Activated CD4-positive, alpha-beta T cell treated with anti-CD3 and anti-CD28 coated beads, Interleukin-2, amount 50 U/mL, for 1 hour (primary cell): ENCODE measurements at regions not wholly inside any gene's neighbourhood (a gene's known extent, or its start where the extent isn't known, plus 50 kb on each side); places are given as distances from the start of the nearest gene placed in this dataset.
"Not testable (repeated sequence)": the region's sequence is repeated elsewhere in the genome, so short reads cannot be mapped to it uniquely, and the experiment has no call there.

Experiments used
- DNase-seq: peaks from one replicate; pipeline ENCODE4 v3.0.0-alpha.2; 2020

DNA sequence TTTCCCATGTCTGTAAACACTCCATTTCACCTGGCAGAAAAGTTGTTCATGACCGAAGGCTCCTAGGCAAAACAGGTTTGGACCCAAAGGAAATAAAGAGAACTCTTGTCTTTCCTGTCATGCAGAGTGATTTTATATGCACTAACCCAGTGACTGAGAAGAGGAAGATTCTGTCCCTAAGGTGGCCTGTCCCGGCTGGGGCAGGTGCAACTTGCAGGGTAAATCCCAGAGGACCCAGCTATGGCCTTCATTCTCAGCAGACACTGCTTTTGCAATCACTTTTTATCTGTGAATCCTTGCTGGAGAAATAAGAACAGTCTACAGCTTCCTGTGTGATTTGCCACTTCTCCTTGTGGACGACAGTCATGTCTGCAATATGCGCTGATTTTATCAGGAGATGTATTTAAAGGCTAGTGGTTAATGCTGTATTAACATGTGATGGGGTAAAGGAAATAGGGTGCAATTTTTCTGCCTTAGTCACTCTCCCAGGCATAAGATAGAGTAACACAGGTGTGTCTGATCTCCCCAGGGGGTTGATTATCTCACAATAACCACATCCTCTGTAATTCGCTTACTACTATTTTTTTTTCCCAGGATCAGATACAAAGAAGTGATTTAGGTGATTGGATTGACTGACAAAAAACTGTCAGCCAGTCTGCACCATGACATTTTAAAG lies 696.8 kb upstream of the SOX9 start:
- no peak for DNase-seq

DNA sequence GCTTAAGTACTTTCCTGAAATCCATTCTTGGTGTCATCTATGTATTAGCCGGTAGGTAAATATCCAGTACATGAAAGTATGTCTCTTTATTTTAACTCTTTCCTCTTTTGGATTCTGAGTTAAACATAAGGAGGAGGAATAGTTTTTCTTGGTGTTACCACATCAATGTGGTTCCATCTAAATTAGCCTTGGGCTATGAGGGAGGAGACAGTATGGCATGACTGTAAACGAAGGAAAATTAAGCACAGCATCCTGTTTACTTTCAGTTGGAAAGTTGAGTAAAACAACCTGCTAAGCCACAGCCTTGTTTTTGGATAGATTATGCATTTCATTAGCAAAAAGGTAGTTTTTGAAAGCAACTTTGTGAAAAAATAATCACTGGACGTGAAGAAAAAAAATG lies 693.0 kb upstream of the SOX9 start:
- DNase-seq: no peak

DNA sequence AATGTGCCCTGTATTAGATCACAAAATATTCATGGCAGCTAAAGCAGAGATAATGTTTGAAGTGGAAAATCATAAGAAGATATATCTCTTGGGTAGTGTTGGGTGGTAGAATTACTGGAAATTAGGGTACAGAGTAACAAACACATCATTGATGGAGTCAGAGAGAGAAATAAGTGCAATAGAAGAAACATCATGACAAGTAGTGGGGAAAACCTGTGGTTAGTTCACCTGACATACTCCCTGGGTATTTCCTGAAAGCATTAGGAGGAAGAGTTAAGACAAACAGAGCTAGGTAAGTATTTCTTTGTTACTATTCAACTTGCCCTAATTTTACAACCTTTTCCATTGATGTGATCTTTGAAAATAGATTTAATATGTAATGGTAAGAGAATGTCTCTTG lies 691.9 kb upstream of the SOX9 start:
- no peak for DNase-seq

DNA sequence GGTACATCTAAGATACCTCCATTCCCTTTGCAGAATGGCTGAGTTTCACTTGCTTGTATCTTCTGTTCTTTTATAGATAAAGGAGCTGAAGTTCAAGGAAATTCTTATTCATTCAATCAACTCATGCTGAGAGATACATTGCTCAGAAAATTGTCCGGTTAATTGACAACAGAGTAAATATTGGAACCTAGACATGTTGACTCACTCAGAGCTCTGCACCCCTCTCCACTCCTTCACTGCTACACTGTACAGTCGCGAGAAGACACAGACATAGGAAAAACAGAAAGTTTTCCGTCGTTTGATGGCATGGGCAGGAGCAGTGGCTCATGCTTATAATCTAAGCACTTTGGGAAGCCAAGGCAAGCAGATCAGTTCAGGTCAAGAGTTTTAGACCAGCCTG lies 690.5 kb upstream of the SOX9 start:
- DNase-seq: no peak

DNA sequence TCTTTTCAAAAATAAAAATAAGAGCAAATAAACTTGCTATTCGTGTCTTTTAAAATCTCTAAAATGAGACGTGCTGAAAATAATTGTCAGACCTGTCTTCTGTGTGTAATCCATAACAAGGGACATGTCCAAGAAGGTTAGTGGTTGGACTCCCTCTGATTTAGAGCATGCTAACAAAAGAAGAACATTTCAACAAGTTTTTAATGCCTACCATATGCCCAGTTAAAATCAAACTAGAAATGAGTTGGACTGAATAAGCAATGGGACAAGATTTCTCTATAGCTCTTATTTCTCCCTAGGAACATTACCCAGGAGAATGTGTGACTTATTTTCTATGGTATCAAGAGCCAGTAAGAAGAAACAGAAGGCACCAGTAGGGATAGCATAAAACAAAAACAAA lies 689.7 kb upstream of the SOX9 start:
- DNase-seq: no peak

DNA sequence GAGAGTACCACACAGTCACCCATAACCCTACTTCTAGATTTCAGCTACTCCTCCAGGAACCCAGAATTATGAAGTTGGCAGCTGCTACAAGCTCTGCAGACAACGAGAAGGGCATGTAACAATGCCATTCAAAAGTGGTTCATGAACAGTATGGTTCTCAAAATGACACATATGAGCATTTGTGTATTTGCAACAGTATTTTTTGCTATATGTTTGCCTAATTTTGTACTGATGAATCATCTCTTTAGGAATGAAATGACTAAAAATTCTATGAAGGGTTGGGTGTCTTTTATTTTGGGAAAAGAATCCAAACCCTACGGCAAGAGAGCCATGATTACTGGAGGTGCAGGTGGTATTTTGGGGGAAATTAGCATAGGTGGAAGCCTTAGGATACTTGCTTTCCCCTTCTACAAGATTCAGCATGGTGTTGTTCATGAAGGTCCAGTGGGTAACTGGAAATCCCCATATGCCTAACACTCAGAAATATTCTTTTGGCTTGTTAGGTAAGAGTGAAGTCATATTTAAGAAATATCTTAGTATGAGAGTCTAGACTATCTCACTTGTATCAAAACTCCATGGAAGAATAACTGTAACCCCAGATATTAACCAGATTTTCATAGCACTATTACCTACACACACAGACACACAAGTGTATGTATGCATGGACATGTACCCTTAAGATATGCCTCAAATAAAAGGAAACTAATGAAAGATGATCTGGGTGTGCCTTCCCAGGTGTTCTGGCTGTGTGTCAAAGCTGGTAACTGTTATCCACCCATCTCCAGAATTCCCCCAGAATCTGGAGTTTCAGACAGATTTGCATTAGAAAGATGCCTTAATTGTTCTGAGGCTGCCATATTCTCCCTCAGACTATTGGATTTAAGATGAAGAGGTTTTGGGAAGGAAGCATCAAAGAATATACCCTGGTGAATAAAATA lies 688.2 kb upstream of the SOX9 start:
- no peak for DNase-seq

DNA sequence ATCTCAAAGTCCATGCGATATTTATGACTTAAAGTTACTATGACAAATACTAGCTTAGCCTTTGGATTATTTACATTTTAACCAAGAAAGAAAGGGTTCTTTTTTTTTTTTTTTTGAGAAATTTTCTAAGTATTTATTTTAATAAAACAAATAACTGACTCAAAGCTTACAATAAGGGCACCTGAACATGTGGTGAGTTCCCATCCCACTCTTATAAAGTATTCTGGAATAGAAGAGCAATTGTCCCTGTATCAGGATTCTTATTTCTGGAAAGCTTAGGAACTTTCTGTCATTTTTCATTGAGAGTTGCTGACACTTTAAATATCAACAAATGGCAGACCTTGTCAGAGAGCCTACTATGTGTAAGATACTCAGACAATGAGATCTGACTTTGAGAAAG lies 686.1 kb upstream of the SOX9 start:
- no peak for DNase-seq

DNA sequence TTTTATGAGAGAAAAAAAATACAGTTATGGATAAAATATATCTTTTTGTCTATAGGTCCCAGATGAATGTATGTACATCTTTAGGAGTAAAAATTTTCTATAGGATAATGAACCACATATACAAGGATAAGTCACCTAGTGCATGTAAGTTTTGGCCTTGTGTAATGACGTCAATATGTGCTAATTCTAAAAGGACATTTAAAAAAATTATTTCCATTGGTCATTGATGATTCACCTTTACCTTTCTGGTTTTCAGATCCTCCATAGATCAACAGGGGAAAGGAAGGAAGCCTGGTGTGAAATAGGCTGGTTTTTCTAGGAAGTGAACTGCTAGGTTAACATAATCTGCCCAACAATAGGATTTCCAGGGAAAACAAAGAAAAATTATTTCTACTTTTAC lies 684.3 kb upstream of the SOX9 start:
- no peak for DNase-seq

DNA sequence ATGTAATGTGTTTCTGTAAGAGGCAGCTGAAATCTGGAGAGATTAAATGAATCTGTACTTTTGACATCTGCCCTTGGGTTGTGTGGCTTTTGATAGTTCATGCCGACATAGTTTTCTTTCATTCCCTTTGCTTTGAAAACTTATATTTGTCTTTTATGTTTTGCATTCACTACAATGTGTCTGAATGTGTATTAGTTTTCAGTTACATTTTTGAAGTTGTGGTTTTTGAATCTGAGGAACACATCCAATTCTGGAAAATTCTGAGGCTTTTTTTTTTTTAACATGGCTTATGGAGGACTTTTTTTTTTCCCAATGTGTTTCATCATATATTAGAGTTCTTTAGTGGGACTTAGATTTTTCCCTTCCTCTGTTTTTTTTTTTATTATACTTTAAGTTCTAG lies 683.7 kb upstream of the SOX9 start:
- DNase-seq: no peak

DNA sequence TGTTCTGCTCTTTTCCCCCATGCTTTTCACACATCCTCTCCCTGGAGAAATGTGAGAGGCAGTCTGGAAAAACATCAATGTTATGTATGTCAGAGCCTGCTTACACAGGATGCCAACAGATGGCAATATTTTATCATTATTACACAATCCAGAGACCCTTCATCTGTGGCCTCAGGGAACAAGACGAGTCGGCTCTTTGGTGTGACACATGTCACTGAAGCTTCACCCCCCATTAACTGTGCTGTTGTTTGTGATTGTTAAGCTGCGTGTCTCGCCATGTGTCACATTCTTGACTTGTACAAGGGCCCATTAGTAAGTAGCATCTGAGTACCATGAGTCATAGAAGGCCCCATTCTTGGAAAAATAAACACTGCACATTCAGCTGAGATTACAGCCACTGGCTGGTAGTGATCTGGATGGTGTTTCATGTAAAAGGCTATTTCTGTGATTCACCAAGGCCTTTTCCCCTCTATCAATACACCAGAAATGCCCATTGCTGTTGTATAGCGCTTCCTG lies 682.1 kb upstream of the SOX9 start:
- DNase-seq: no peak

DNA sequence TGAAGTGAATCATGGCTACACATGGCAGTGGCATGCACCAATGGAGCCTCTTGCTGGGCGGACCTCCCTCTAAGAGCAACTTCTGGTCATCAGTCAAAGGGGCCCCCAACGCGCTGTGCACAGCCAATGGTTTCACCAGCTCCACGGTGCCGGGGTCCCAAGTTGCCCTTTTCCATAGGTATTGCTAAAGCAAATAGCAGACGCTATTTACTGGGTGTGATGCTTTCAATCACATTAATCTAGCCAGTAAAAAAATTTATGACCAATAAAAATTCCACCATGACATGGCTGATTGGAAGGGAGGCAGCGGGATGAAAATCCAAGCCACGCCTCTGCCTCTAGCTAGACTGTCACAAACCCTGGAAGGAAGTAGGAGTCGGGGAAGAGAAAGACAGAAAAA lies 680.3 kb upstream of the SOX9 start:
- DNase-seq: no peak

DNA sequence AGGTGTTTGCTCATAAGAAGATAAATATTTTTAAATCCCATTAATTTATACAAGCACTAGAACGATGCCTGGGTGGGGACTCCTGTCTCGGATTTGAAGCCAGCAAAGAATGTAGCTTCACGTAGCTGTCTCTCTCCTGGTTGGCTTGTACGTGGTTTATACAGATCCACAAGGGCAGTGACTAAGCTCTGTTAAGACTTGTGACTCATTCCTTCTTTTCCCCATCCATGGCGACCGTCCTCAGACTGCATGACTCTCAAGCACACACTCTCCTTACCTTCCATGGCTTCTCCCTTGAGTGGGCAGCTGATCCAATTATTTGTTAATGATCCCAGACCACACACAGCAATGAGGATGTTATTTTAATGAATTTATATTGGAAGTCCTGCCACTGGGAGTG lies 679.7 kb upstream of the SOX9 start:
- DNase-seq: no peak

DNA sequence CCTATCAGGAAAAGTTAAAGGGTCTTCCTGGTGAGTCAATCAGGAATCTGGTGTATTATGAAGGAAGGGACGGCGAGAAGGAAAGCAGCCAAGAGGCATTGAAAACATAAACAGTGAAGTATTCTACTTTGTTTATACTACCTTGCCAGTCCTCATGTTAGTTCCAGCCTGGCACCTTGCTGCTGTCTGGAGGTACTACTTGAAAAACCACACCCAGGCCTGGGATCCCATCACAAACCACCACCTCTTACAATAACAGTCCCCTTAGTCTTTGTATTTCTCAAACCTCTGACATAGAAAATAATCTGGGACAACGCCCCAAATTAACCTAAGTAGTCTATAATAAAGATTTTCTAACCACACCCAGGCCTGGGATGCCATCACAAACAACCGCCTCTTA lies 676.7 kb upstream of the SOX9 start:
- DNase-seq: no peak

DNA sequence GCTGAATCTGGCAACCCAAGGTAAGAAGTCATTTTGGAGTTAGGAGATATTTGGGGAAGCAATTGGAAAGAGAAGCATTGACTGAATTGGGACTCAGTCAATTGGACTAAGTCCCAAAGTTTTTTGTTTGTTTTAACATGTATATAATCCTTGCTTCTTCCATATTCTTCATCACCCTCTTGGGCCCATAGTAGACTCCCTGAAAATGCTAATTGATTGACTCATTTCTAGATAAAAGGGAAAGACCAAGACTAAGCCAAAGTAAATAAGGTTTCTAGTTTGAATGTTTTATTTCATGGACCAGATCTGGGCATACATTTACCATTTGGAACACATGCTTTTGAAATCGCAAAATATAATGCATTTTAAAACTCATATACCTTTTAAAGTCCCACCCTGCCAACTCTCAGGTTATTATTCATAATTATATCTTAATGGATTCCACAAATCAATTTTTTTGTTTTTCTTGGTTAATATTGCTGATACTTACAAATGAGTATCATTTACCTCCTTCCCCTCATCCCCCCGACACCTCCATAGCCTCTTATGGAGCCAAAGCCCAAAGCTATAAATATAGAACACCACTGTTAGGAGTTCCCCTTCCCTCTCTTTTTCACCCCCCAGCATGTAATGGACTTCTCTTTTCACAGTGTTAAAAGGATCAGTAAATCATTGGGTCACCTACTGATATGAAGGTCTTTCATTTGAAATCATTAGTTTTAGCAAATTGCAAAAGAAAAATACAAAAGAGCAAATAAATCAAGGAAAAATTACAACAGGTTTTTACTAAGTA lies 674.0 kb upstream of the SOX9 start:
- DNase-seq: no peak

DNA sequence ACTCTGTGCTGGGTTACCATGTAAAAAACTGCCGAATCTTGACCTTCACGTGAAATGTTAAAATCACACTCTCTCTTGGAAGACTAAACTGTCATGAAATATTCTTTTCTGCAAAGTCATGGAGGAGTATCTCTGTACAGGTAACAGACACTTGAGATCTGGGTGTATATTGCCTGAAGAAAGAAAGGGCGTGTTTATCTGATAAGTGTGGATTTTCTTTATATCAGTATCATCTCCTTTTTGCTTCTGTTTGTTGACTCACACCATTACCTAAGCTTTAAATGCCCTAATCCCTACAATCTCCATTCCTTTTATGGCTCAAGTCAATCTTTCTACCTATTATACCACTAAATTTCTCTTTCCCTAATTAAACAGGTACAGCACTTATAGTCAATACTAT lies 673.2 kb upstream of the SOX9 start:
- DNase-seq: no peak

DNA sequence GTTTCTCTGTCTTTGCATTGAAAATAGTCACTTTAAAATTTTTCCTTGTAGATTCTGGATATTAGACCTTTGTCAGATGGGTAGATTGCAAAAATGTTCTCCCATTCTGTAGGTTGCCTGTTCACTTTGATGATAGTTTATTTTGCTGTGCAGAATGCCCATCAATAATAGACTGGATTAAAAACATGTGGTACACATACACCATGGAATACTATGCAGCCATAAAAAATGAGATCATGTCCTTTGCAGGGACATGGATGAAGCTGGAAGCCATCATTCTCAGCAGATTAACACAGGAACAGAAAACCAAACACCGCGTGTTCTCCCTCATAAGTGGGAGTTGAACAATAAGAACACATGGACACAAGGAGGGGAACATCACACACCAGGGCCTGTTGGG lies 670.2 kb upstream of the SOX9 start:
- DNase-seq: not testable (repeated sequence)

DNA sequence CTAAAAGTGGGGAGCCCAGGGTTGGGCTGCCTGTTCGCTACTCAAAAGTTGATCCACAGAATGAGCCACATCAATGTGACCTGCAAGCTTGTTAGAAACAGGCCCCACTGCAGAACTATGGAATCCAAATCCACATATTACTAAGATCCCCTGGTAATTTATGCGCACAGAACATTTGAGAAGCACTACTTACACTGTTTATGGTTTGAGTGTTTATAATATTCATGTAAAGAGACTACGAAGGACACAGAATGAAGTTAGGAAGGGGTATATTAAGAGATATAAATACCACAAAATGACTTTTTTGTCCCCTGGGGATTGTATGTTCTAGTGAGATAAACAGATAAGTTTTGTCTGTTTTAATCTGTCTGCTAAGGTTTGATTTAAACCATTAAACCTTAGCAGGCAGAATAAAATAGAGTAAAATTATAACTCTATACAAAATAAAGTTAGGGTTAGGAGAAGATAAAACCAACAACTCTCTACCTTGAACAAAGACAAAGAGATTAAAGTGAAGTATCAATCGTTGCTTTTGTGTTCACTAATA lies 666.9 kb upstream of the SOX9 start:
- DNase-seq: no peak

DNA sequence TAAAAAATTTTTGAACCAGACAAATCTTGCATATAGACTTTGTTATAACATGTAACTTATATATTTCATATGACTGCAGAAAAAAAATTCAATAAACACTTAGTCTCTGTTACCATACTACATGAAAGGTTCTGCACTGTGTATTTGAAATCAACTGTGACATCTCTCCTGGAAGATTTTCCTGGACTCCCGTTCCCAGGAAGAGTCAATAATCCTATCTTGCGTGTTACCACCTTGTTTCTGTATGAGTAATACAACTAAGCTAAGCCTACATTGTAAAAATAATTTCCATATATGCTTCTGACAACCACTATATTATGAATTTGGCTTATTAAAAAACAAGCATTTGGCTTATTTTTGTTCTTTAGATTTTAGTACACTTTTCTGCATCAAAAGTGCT lies 665.6 kb upstream of the SOX9 start:
- DNase-seq: no peak

DNA sequence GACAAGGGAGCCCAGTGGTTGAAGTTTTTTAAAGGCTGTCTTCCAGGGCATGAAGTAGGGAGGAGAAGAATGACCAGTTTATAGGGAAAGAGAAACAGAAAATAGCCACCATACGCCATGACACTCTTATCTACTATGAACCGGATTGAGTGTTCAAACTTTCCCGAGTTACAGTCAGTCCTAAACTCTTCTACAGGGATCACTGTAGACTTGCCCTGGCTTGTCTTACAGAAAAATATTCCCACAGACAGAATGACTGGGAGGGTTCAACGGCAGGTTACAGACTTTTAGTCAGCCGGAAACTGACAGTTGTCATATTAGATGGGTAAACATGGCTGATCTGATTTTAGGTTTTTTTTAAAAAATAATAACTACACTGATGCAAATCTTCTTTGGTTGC lies 662.5 kb upstream of the SOX9 start:
- no peak for DNase-seq

DNA sequence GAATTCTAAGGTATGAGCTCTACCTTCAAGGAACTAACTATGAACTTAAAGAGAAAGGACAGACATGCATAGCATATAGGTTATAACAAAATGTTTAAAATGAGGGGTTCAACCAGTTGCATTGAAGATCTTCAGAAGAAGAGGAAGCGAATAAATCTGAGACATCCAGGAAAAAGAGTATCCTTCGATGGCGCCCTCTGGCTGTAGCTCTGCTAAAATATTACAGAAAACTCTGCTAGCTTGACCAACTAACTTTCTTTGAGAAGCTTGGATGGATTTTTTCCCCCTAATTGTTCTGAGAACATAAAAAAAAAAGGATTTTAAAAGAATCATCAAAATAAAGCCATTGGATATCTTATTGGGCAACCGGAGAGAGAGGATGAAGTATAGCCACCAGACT lies 659.9 kb upstream of the SOX9 start:
- no peak for DNase-seq

DNA sequence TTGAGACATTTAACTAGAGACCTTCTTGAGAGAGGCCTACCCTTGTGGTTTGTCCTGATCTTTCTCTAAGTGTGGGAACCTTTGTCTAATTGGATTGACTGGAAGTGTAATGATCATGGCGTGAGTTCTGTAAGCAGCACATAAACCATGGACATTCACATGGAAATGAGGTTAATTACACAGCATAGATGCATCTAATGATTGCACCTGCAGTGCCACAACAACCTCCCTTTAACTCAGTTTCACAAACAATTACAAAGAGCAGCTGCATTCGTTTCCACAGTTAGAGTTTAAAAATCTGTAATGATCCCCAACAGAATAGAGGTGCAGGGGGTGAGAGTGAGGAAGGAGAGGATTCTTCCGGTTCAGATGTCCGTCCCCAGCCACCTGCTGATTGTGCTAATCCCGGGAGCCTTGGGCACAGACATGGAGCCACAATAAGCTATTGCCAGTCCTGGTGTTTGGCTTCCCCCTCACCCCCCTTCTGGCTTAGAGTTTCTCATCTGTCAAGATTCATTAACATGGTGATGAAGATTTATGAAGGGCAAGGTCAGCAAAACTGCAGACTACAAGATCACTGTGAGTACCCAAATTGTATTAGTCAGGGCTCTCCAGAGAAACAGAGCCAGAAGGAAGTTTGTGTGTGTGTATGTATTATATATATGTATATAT lies 659.2 kb upstream of the SOX9 start:
- DNase-seq: no peak

DNA sequence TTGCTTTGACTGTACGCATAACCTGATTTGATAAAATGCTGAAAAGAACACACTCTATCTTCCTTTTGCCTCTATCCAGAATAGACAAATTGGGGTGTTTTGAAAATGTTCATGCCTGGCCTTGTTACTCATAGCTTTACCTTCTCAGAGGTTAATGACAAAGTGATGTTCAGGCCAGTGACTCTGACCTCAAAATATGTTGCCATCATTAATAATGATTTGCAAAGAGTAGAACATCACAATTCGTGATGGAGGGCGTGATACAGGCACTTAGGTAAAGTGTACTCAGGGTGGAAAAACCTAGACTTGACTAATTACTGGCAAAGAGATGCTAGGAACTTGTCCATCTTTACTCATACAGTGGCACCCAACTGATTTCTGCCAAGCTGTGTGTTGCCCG lies 656.6 kb upstream of the SOX9 start:
- DNase-seq: no peak

DNA sequence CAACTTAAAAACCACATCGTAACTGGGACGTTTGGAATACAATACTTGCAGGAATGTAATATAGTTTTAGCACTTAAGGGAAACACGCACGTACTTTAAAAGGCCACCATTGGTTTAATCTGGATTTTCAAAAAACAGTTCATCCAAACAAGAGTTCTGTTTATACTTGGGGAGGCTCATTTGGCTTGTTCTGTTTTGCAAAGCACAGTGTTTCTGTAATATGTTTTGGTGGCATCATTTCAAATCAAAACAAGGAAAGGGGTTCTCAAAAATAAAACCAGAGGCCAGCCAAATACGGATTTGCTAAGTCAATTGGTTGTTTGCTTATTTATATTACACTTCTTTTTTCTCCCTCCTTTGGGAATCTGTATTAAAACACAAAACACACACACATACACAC lies 656.1 kb upstream of the SOX9 start:
- no peak for DNase-seq
